ENCODE measurements at regions not wholly inside any gene's neighbourhood (a gene's known extent, or its start where the extent isn't known, plus 50 kb on each side); places are given as distances from the start of the nearest gene placed in this dataset.

DNA sequence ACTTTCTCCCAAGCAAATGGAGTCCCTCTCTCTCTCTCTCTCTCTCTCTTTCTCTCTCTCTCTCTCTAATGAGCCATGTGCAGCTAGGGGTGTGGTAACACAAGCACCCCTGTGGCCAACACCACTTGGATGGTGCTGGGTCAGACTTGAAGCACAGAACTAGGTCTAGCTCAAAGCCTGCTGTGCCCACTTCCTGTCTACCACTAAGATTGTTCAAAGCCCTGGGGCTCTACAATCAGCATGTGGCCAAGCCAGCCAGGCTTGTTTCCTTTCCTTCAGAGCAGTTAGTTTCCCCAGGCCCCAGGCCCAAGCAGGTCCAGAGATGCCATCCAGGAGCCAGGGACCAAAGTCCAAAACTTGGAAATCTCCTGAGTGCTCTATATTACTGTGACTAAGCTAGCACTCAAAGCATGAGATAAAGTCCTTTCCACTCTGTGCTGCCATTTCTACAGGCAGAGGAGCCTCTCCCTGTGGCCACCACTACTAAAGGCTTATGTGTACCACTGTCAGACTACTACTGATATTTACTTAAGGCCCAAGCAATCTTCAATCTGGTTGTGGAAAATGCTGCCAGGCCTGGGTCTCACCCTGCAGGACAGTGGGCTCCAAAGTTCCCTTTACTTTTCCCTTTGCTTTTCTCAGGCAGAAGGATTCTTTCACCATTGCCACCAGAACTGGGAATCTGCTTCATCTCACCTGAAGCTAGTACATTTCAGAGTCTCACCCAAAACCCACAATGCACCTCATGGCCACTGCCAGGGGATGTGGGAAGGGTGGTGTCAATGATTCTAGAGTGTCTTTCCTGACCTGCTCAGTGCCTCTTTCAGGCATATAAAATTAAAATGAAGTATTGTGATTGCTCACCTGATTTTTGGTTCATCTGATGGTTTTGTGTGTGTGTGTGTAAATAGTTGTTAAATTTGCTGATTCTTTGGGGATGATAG is 999.5 kb downstream of the NCAM2 start:
- TF ChIP-seq, protein P1, sequence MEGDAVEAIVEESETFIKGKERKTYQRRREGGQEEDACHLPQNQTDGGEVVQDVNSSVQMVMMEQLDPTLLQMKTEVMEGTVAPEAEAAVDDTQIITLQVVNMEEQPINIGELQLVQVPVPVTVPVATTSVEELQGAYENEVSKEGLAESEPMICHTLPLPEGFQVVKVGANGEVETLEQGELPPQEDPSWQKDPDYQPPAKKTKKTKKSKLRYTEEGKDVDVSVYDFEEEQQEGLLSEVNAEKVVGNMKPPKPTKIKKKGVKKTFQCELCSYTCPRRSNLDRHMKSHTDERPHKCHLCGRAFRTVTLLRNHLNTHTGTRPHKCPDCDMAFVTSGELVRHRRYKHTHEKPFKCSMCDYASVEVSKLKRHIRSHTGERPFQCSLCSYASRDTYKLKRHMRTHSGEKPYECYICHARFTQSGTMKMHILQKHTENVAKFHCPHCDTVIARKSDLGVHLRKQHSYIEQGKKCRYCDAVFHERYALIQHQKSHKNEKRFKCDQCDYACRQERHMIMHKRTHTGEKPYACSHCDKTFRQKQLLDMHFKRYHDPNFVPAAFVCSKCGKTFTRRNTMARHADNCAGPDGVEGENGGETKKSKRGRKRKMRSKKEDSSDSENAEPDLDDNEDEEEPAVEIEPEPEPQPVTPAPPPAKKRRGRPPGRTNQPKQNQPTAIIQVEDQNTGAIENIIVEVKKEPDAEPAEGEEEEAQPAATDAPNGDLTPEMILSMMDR (IDR thresholded peaks at IDR 0.05): no peak
- no peak for TF ChIP-seq POLR2A (IDR thresholded peaks at IDR 0.05)

All from uterus (tissue), 2 donors.